Spinal cord (tissue), 9 donors: ENCODE measurements at regions not wholly inside any gene's neighbourhood (a gene's known extent, or its start where the extent isn't known, plus 50 kb on each side); places are given as distances from the start of the nearest gene placed in this dataset.
"Not testable (repeated sequence)": the region's sequence is repeated elsewhere in the genome, so short reads cannot be mapped to it uniquely, and the experiment has no call there.

Experiments
- DNase-seq, 6 donors: peaks; one replicate each; pipeline versions ENCODE4 v3.0.0 to v3.0.0-alpha.2; 2013 to 2015; ENCODE audit warnings: low spot score in 6 of 6, low read depth in 4 of 6
- H3K27ac ChIP-seq: one replicate; pipeline ENCODE4 v1.5.1; 2013; ENCODE audit warnings: low read depth, low read length, control low read depth
- H3K27me3 ChIP-seq: one replicate; pipeline ENCODE4 v1.6.1; 2013; ENCODE audit warnings: low read length; ENCODE audit not compliant: control insufficient read depth, insufficient read depth
- H3K36me3 ChIP-seq: one replicate; pipeline ENCODE4 v1.6.1; 2013; ENCODE audit warnings: low read length; ENCODE audit not compliant: control insufficient read depth, insufficient read depth
- H3K4me1 ChIP-seq: one replicate; pipeline ENCODE4 v1.6.1; 2013; ENCODE audit warnings: low read length; ENCODE audit not compliant: control insufficient read depth, insufficient read depth
- H3K4me3 ChIP-seq: one replicate; pipeline ENCODE4 v1.5.1; 2013; ENCODE audit warnings: low read depth, low read length, control low read depth
- H3K9me3 ChIP-seq: one replicate; pipeline ENCODE4 v1.6.1; 2013; ENCODE audit warnings: low read length; ENCODE audit not compliant: control insufficient read depth, insufficient read depth
- WGBS: methylation state at CpG from one replicate; pipeline ENCODE4 v1.1.5; 2013; ENCODE audit warnings: missing lambda C conversion rate; ENCODE audit not compliant: insufficient coverage; 5-methylcytosine and 5-hydroxymethylcytosine counted together
- donor health status: healthy.

- 89% methylated on average over 2 of the region's 7 CpGs for WGBS
- H3K27me3 ChIP-seq, result no peaks in the 10 kb centered on the region
- H3K27ac ChIP-seq, result no peak overlapping the region
- no peaks in the 10 kb centered on the region for H3K4me1 ChIP-seq
- no peak overlapping the region for H3K4me3 ChIP-seq
- peaks cover 3% of the 10 kb centered on the region for H3K9me3 ChIP-seq
- no peaks in the 10 kb centered on the region for H3K36me3 ChIP-seq
- DNase-seq, result no peak
Observed at GRCh38 chr3:8020047-8020841, 481.4 kb upstream of the LMCD1 start.

GRCh38 chr3:8027954-8028353 lies 473.7 kb upstream of the LMCD1 start:
- peaks cover 4% of the 10 kb centered on the region for H3K9me3 ChIP-seq
- H3K4me1 ChIP-seq, result no peaks in the 10 kb centered on the region
- no peaks in the 10 kb centered on the region for H3K27me3 ChIP-seq
- no peak overlapping the region for H3K27ac ChIP-seq
- WGBS, result no CpG with 5 or more reads among the region's 1 CpG
- DNase-seq, result peak in 1 of 6 donors; percentile 19
- no peak overlapping the region for H3K4me3 ChIP-seq
- H3K36me3 ChIP-seq, result no peaks in the 10 kb centered on the region

- no peaks in the 10 kb centered on the region for H3K4me1 ChIP-seq
- WGBS, result no CpG with 5 or more reads among the region's 2 CpGs
- H3K9me3 ChIP-seq, result no peaks in the 10 kb centered on the region
- no peaks in the 10 kb centered on the region for H3K36me3 ChIP-seq
- H3K4me3 ChIP-seq, result no peak overlapping the region
- no peaks in the 10 kb centered on the region for H3K27me3 ChIP-seq
- peak in 1 of 6 donors; percentile 89 for DNase-seq
- no peak overlapping the region for H3K27ac ChIP-seq
Observed at GRCh38 chr3:8050283-8050682, 451.3 kb upstream of the LMCD1 start.

GRCh38 chr3:8052659-8053058 lies 449.0 kb upstream of the LMCD1 start:
- peak in 3 of 6 donors; percentile 9 to 90 (median 52) for DNase-seq
- Histone ChIP-seq H3K27ac (no peak overlapping the region), H3K27me3 (no peaks in the 10 kb centered on the region), H3K9me3 (no peaks in the 10 kb centered on the region), H3K4me1 (no peaks in the 10 kb centered on the region), H3K36me3 (no peaks in the 10 kb centered on the region), H3K4me3 (no peak overlapping the region)
- 56% methylated on average over 7 of the region's 7 CpGs for WGBS

DNA sequence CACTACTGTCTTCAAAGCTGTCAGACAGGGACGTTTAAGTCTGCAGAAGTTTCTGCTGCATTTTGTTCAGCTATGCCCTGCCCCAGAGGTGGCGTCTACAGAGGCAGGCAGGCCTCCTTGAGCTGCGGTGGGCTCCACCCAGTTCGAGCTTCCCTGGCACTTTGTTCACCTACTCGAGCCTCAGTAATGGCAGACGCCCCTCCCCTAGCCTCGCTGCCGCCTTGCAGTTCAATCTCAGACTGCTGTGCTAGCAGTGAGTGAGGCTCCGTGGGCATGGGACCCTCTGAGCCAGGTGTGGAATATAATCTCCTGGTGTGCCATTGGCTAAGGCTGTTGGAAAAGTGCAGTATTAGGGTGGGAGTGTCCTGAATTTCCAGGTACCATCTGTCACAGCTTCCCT lies 433.5 kb upstream of the LMCD1 start:
- not testable (repeated sequence) for H3K4me3 ChIP-seq, DNase-seq, H3K27ac ChIP-seq, H3K36me3 ChIP-seq, H3K9me3 ChIP-seq, H3K27me3 ChIP-seq, H3K4me1 ChIP-seq
- WGBS, result 95% methylated on average over 9 of the region's 9 CpGs

- Histone ChIP-seq H3K36me3 (no peaks in the 10 kb centered on the region), H3K4me1 (no peaks in the 10 kb centered on the region), H3K4me3 (no peak overlapping the region), H3K9me3 (no peaks in the 10 kb centered on the region), H3K27ac (no peak overlapping the region), H3K27me3 (no peaks in the 10 kb centered on the region)
- WGBS, result no CpG with 5 or more reads among the region's 1 CpG
- DNase-seq, result peak in 1 of 6 donors; percentile 11
Observed at GRCh38 chr3:8069471-8069870, 432.2 kb upstream of the LMCD1 start.

DNA sequence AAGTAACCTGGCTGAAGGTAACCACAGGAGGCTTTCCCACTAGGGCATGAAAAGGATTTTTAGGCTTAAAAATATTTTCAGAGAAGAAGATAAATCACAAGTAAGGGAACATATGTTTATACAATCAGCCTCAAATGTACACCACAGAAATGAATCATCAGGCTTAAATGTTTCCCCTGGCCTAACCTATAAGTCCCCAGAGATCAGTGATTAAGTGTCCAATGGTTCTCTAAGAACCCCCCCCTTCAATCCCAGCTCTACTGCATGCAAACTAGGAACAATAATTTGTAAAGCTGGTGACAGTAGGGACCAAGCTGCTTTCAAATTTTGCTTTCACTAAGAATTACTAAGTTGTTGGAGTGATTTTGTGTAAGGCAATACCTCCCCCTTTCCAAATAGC lies 431.6 kb upstream of the LMCD1 start:
- no peak overlapping the region for H3K4me3 ChIP-seq

DNA sequence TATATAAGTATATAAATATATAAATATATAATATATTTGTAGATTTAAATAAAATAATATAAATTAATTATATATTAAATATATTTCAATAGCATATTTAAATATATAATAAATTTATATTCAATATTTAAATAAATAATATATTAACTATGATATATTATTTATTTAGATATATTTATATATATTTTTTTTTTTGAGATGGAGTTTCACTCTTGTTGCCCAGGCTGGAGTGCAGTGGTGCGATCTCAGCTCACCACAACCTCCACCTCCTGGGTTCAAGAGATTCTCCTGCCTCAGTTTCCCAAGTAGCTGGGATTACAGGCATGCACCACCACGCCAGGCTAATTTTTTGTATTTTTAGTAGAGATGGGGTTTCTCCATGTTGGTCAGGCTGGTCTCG lies 426.9 kb upstream of the LMCD1 start:
- not testable (repeated sequence) for H3K27ac ChIP-seq, H3K9me3 ChIP-seq, H3K36me3 ChIP-seq, H3K4me1 ChIP-seq, DNase-seq, H3K4me3 ChIP-seq, H3K27me3 ChIP-seq
- WGBS, result 100% methylated on average over 1 of the region's 3 CpGs

More for the DNA sequence above, 431.6 kb upstream of the LMCD1 start:
- Histone ChIP-seq H3K36me3 (no peaks in the 10 kb centered on the region), H3K27me3 (no peaks in the 10 kb centered on the region), H3K27ac (no peak overlapping the region), H3K9me3 (no peaks in the 10 kb centered on the region), H3K4me1 (no peaks in the 10 kb centered on the region)
- peak in 1 of 6 donors; percentile 14 for DNase-seq

DNA sequence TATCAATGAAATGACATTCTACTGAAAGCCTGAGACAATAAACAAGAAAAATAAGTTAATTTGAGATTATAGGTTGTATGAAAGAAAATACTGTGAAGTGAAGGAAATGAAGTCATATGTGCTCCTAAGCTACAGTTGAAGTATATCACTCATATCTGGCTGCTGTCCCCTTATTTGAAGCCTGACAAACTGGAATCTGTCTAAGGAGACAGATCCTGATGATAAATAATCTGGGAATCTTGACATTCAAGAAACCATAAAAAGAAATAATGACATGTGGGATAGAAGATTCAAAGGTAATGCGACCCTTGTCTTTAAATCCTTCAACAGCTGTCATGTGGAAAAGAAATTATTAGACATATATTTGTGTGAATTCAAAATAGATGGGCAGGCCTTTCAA lies 424.5 kb upstream of the LMCD1 start:
- Histone ChIP-seq H3K4me1 (no peaks in the 10 kb centered on the region), H3K4me3 (no peak overlapping the region), H3K36me3 (no peaks in the 10 kb centered on the region), H3K27ac (no peak overlapping the region), H3K27me3 (no peaks in the 10 kb centered on the region), H3K9me3 (no peaks in the 10 kb centered on the region)
- WGBS, result no CpG with 5 or more reads among the region's 1 CpG
- no peak for DNase-seq

DNA sequence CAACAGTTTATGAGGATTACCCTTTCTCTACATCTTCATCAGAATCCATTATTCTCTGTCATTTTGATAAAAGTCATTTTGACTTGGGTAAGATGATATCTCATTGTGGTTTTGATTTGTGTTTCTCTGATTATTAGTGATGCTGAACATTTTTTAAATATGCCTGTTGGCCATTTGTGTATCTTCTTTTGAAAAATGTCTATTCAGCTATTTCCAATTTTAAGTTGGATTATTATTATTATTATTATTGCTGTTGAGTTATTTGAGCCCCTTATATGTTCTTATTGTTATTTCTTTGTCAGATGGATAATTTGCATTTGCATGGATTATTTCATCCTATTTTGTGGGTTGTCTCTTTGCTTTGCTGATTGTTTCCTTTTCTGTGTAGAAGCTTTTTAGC lies 421.2 kb upstream of the LMCD1 start:
- no peak overlapping the region for H3K4me3 ChIP-seq
- no peak for DNase-seq
- H3K27ac ChIP-seq, result no peak overlapping the region
- no peaks in the 10 kb centered on the region for H3K27me3 ChIP-seq
- H3K4me1 ChIP-seq, result no peaks in the 10 kb centered on the region
- H3K9me3 ChIP-seq, result no peaks in the 10 kb centered on the region
- H3K36me3 ChIP-seq, result no peaks in the 10 kb centered on the region
